Fibroblast of skin of right quadriceps (primary cell): ENCODE measurements at regions not wholly inside any gene's neighbourhood (a gene's known extent, or its start where the extent isn't known, plus 50 kb on each side); places are given as distances from the start of the nearest gene placed in this dataset.

Experiments
- DNase-seq: peaks from one replicate; pipeline ENCODE4 v3.0.0-alpha.2; 2013

DNA sequence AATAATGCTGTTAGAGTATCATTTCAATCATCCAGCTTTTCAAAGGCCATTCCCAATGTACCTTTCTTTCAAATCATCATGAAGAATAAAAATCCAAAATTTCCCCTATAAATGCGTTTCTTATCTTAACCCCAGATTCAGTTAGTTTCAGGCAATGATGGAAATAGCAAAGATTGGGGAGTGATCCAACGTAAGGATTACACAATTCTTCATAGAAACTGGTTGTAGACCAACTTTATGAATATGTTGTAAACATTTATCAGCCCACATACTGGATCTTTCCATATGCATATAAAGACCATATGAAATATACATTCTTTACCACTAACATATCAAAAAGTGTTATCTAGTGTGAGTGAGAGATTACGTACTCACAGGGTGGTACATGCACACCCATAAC is 92.7 kb downstream of the ZC3H11B start:
- no peak for DNase-seq

DNA sequence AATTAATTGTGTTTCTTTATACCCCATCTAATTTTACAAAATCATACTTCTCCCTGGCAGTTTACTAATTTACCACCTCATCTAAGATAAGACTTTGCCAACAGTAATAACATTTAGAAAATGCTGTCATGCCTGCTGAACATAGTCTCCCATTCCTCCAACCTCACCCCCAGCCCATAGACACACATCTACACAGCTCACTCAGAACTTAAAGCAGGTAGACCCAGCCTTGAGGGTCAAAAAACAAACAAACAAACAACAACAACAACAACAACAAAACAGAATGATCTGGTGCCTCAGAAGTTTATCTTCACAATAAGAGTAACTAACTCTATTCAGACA is 94.0 kb downstream of the ZC3H11B start:
- DNase-seq: no peak

DNA sequence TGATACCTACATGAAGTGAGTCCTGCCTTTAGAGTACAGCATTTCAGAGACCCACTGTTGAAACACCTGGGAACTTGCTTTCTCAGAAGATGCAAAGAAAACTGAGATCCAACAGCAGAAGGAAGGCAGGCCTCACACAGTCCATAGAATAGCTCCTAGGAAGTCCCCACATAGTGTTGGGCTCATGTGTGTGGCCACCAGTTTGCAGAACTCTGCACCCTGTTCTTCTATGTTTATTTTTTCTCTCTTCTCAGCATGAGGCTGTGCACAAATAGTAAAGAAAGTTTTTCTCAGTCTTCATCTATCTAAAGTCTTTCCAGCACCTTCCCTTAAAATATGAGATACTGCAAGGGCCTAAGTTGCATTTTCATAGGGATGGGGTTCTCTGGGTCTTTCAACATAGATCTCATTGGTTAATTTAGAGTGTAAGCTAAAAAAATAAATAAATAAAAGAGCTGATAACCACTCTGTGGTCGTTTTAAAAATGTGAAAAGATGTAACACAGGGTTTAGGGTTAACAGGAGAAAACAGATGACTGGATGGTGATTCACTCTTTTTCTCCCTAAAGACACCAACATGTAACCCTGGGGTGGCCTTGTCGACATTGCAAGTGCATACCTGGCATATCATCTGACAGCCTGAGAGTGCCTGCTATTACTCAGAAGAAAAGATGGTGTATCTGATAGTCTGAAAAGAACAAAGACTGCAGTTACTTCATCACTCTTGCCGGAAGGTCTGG is 94.6 kb downstream of the ZC3H11B start:
- peak; percentile 76 for DNase-seq

DNA sequence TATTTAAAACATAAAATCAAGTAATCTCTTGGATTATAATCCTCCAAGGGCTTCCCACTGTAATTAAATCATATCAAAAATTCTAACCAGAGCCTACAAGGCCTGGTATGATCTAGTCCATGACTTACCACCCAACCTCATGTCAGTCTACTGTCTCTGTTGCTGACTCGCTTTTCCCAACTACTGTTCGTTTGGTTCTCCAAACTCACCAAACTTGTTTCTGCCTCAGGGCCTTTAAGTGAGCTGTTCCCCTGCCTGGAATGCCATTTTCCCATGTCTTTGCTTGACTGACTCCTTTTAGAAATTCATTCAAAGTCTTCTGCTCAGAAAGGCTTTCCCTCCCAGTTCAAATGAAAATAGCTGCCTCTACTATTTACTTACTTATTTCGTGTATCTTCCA is 95.9 kb downstream of the ZC3H11B start:
- no peak for DNase-seq

DNA sequence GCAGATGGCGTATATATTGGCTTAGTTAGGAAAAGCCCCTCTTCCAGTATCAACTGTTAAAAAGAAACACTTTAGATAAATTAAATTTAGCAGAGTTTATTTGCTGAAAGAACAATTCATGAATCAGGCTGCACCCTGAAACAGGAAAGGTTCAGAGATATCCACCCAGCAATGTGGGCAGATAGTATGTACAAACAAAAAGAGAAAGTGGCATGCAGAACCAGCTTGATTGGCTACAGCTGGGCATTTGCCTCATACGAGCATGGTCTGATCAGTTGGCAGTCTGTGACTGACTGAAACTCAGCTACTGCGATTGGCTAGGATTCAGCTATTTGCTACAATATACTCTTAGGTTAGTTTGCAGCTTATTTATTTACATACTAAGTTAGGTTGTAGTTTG is 98.2 kb downstream of the ZC3H11B start:
- no peak for DNase-seq

DNA sequence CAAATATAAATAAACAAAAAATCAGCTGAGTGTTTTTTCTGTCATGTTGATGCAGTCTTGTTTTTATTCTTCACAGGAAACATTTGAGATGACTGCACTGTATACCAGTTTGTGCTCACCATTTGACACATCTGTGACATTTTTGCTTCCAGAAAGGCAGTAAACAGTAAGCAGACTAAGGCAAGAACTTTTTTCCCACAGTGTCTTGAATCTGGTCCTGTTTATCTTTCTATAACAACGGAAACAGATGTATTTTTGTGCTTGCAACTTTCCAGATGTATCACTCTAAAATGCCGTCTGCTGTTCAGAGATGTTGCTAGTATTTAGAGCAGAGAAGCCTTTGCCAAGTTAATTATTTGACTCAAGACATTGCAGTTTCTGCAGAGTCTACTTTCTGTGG is 105.5 kb downstream of the ZC3H11B start:
- DNase-seq: no peak

DNA sequence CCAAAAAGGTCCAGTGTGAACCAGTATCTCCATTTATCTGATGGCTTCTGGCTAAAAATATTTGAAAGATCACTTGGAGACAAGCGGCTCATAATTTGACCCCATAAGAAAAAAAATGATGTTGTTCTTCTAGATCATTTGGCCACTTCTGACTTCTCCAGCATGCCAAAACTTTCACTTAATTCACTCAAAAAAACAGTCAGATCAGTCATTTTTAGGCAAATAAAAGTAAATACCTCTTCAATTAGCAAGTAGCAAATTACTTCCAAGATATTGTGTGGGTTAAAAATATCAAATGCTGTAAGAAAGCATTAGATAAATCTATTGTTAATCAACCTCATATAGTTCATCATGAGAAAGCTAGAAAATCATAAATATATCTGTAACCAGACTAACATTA is 106.0 kb downstream of the ZC3H11B start:
- no peak for DNase-seq

DNA sequence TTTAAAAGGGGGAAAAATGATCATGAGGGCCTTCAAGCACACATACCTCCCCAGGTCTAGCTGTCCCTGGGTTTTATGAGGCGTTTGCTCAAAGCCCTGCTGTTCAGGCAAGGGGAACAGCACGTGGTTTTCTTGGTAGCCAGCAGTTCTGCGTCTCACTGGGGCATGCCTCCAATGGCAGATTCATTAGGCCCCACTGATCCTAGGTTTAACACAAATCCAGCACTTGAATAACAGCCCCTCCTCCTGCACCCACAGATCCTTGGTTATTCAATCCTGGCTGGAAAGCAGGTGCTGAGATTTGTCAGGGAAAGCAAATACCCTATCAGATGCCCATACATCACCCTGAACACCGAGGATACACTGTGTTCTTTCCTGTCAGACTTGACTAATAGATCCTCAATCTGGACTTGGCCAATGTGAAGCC is 106.4 kb downstream of the ZC3H11B start:
- no peak for DNase-seq

DNA sequence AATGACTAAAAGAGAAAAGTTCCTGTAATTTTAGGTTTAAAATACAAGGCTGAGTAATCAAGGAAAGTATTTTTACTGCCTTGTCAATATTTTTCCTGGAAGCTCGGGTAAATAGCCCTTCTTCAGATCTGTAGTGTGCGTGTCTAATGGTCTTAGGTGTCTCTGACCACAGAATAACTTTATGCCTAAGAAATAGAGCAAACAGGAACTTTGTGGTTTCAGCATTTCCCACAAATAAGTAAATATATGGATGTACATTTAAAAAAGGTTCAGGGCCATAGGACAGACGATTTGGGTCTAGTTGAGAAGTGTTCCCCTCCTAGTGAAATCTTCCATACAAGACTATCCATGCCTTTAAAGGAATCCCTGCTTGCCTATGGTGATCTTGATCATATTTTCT is 107.0 kb downstream of the ZC3H11B start:
- no peak for DNase-seq

DNA sequence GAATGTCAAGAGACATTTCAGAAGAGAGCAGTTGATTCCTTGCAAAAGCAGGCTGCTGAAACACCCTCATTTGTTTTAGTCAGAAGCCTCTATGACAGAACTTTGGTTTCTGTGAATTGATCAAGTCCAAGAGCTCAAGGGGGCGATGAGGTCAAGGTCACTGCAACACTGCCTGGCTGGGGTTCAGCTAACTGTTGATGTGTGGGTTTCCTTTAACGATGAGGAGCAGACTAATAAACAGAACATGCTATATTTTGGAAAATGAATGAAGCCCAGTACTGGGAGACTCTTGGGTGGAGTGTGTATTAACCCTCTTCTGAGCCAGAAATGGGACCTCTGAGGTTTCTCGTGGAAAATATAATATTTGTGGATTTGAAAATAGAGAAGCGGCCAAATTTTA is 109.3 kb downstream of the ZC3H11B start:
- DNase-seq: no peak

DNA sequence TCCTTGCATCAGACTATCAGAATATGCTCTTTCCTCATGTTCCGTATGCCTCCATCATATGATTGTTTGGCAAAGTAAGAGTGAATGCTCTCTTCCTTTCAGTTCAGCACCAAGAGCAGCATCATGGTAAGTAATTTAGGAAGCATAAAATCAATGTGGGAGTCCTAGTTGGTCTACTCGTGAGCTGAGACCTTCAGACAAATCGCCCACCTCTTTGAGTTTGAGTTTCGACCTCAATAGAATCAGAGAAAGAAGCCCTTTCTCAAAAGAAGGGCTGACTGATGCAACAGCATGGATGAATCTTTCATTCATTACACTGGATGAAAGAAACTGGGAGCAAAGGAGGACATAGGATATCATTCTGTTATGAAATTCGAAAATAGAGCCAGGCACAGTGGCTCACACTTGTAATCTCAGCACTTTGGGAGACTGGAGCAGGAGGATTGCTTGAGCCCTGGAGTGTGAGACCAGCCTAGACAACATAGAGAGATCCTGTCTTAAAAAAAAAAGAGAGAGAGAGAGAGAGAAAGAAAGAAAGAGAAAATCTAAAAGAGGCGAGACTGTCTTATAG is 112.5 kb downstream of the ZC3H11B start:
- no peak for DNase-seq

DNA sequence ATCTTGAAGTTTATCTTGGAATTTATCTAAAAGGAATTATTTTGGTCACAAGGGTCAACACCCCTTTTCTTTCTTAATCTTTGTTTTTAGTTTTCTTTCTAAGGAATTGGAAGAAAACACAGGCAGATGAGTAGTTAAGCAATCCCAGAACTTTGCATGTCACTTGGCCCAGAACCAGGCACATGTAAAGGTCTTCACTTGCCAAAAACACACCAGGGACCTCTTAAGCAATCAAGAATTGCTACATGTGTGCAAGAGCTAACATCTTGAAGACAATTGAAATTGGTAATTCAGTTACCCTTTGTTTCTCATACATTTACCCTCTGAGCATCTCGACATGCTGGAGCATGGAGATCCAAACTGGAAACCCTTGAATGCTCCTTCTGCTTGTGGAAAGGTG is 114.2 kb downstream of the ZC3H11B start:
- peak; percentile 44 for DNase-seq

DNA sequence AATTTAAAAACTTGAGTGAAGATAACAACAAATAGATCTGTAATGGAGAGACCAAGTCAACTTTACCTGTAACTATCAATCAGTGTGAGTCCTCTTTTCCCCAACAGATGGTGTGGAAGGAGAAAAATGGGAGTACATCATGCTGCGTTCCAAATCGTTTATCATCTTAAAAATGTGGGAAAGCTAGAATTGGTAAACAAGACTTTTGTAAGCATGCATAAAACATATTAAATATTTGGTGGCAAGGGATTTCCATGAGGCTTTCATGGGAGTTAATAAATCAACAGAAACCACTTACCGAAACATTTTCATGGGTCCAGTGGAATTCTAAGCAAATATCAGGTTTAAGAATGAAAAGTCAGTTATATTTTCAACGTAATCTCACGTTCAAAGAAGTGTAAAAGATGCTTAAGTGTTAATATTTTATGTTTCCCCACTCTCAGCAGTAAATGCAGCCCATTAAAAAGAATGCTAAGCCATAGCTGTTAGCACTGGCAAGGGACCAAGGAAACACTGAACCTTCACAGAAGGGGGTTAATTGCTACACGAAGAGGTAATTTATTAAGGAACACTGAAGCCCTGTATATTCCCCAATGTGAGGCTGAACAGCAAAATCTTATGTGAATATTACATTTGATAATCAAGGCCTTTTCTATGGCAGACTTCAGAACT is 117.0 kb downstream of the ZC3H11B start:
- DNase-seq: no peak

DNA sequence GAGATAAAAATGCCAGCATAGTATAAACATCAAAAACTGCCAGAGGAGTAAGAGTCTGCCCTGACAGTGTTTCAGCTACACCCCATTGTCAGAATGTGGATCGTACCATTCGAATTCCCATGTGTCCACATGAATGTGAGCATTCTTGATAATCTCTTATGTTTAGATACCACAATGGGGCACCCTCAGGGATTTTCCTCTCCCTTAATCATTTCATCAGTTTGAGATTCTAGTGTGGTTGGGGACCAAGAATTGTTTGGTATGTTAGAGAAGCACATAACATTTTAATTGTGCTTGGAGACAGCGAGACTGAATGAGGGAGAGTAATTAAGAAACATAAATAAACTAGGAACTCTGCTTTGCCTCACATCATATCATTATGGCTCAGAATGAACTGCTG is 120.2 kb downstream of the ZC3H11B start:
- DNase-seq: peak; percentile 57

DNA sequence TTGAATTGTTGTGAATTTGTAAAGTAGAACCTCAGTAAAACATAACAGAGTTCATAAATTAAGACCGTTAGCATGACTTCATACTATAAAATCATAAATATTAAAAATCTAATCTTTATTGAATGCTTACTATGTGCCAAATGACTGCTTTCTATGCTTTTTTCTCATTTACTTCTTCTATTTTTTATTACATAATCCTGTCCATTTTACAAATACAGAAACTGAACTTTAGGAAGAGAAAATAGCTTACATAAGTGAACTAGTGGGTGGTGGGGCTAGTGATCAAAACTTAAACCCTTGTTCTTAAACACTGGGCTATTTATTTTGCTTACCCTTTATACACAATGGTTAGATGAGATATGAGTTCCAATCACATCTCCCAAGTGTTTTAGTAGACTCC is 122.3 kb downstream of the ZC3H11B start:
- no peak for DNase-seq

DNA sequence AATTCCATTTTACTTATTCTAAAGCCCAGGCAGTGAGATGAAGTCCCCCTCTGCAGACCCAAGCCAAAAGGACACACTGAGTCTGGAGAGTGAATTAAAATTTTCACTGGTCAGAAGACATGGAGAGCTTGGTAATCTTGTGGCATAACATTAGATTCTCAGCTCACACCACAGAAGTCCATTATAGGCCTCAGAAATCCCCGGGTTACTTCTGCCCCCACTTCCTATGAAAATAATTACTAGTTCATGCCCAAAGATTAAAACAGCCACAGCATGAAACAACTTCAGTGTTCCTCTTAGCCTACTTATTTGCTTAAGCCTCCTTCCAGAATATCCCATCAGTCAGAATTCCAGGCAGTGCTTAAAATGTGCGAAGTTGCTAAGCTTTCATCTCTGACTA is 123.3 kb downstream of the ZC3H11B start:
- DNase-seq: no peak

DNA sequence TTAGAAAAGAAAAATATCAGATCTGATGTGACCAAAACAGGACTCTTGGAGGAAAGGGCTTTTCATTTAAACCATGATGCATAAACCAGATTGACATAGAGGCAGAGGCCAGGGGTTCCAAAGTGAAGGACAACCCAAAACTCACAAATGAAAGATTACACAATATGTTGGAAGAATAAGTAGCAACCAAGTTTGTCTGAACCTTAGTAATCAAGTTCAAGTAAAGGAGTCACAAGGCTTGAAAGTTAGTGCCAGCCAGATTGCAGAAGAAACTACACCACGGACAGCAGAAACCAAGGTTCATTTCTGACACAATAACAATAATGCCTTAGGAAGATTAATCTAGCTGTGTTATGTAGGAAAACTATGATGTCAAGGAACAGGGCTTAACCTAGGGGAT is 124.6 kb downstream of the ZC3H11B start:
- DNase-seq: no peak

DNA sequence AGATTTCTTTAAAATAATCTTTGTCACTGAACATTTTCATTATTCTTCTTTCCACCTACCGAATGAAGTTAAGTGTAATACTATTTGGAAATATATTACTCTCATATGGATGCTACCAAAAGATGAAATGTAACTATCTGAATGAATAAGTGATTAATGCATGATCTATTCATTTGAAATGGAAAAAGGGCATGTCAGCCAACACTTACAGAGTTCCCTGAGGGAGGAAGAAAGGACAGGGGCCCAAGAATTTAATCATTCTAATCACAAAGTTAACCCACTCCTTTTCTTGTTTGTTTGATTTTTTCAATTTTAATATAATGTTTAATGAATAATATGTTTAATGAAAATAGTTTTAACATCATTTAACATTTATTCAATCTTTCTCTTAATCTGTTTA is 129.4 kb downstream of the ZC3H11B start:
- no peak for DNase-seq

DNA sequence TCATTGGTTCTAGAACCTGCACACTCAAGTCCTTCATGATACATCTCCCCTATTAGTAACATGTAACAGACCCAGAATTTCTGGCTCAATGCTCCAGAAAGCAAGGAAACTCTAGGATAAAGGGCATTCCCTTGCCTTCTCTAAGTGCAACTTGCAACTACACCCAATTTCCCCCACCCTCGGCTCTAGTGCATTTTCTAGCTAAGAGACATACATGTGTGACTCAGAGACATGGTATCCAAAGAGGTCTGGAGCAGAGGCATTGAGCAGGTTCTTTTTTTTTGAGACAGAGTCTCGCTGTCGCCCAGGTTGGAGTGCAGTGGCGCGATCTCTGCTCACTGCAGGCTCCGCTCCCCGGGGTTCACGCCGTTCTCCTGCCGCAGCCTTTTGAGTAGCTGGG is 132.9 kb downstream of the ZC3H11B start:
- DNase-seq: no peak

DNA sequence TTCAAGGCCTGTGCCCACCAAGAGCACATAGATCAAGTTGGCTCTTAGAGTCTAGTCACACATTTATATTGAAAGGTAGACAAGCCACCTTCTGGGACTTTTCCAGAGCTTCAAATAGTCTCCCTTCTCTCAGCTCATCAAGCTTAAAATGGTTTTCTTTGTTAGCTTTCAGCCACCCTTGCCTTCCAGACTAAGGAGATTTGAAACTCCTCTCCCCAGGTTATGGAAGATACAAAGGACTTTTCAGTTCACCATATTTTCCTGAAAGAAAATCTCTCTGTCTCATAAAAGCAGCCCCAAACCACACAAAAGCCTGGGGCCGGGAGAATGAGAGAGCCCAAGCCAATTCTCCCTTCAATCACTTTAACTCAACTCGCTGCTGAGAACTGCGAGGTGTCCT is 134.1 kb downstream of the ZC3H11B start:
- no peak for DNase-seq

DNA sequence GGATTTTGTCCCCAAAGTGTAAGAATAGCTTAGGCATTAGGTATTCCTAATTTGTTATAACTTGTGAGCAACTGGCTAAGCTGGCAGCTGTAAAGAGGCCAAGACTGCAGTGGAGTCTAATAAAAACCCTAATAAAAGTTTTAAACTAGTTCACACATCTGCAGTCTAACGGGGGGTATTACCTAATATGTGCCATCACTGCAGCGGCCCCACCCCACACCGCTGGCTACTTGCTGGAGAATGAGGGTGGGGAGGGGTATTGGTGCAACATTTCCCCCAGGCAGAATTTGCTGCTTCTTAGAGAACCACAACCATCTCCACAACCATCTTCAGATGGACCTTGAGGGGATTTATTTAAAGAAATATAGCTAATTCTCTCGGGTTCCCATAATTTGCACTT is 135.0 kb downstream of the ZC3H11B start:
- DNase-seq: no peak

DNA sequence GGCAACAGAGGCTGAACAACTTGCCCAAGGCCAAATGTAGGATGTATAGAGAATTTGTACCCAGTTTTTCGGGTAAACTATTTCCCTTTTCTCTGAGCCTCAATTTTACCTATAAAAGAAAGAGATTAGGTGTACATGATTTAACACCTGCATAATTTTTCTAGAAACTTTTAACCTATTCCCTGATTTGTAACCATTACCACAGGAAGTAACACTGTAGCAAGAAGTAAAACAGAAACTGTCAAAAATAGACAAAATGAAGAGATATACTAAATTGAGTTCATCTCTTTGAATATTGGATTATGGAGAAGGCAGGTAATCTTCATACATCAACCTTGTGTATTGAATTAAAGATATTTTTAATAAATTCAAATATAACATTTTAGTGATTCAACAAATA is 136.2 kb downstream of the ZC3H11B start:
- no peak for DNase-seq

DNA sequence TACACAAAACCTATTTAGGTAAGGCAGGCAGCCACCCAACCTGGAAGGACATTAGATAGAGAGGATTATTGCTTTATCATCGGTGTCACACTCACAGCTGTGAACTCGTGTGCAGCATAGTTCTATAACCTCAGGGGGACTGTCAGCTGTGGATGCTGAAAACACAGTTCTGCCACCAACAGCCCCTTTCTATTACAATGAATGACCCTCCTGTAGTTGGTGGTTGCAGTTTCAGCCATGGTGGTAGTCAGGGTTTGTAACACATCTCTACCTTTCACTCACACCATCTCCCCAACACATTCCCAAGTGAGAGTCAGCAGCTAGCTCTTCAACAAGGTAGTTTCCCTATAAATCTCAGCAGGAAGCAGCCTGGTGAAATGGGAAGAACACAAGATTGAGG is 136.8 kb downstream of the ZC3H11B start:
- DNase-seq: no peak

DNA sequence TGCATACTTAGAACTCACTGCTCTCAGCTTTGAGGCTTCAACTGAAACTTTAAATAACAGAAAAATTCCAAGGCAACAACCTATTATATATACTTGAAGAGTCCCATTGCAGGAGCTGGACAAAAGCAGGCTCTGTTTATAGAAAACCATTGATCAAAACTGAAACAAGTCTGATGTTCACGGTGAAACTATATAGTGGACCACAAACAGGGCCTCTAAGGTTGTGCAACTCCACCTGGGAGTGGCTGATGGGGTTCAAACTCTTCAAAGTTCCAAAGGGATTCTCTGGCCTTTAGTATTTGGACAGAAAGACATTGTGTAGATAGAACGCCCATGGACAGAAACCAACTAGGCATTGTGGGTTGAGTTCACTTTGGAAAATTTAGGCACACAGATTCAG is 140.3 kb downstream of the ZC3H11B start:
- DNase-seq: no peak

DNA sequence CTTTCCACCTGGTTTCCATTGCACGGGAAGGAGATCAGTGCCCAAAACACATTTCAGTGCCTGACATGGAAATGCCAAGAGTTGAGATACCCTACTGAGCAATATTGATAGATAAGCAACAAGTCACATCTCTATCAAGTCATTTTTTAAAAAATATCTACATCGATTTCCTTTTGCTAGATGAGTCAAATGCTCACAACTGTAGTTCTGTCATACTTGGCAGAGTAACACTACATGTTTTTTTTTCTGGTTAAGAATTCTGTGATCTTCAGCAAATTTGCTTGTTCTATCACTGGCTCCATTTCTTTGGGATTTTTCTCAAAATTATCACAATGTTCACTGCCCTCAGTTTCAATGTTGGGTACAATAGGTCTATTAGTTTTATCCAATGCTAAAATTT is 145.4 kb downstream of the ZC3H11B start:
- DNase-seq: no peak
